Activated CD4-positive, alpha-beta T cell treated with anti-CD3 and anti-CD28 coated beads, Interleukin-2, amount 10 ng/mL, durations not matched to agents 7 days and 5 days (primary cell): ENCODE measurements at regions not wholly inside any gene's neighbourhood (a gene's known extent, or its start where the extent isn't known, plus 50 kb on each side); places are given as distances from the start of the nearest gene placed in this dataset.

ENCODE experiments used
- CTCF ChIA-PET: fragments of 350-600 bp; sonication (Branson Sonifier 250); formaldehyde crosslinking; loops from one replicate; lab custom pipeline; 2021; ENCODE audit warnings: antibody characterized with exemption; lab: Charles Lee
- POLR2A ChIA-PET: fragments of 350-600 bp; sonication (Branson Sonifier 250); formaldehyde crosslinking; loops from one replicate; lab custom pipeline; 2021; ENCODE audit warnings: antibody characterized with exemption; lab: Charles Lee
- DNase-seq: peaks from one replicate; pipeline ENCODE4 v3.0.0-alpha.2; 2020
- H3K27ac Mint-ChIP-seq: one replicate; pipeline ENCODE4 v1.8.0; 2021; ENCODE audit warnings: mild to moderate bottlenecking, moderate library complexity, mixed read lengths
- H3K27me3 Mint-ChIP-seq: one replicate; pipeline ENCODE4 v1.8.0; 2021; ENCODE audit warnings: mixed read lengths
- H3K36me3 Mint-ChIP-seq: one replicate; pipeline ENCODE4 v1.8.0; 2021; ENCODE audit warnings: low read depth, mixed read lengths
- H3K4me1 Mint-ChIP-seq: one replicate; pipeline ENCODE4 v1.8.0; 2021; ENCODE audit warnings: mixed read lengths
- H3K4me3 Mint-ChIP-seq: one replicate; pipeline ENCODE4 v1.8.0; 2021; ENCODE audit warnings: mild to moderate bottlenecking, moderate library complexity, mixed read lengths
- H3K9me3 Mint-ChIP-seq: one replicate; pipeline ENCODE4 v1.8.0; 2021; ENCODE audit warnings: mixed read lengths

- H3K36me3 Mint-ChIP-seq, result peaks cover 2% of the 10 kb centered on the region
- no peak for DNase-seq
- H3K27me3 Mint-ChIP-seq, result peaks cover 38% of the 10 kb centered on the region
- no peak overlapping the region for H3K4me3 Mint-ChIP-seq
- ChIA-PET POLR2A (no interaction called here), CTCF (interaction anchor here (0.5 to 1.5 kb wide), 4 partner anchors 9 to 381 kb away, joined by 3 to 6 read pairs (median 4); no protein-coding TSS in a partner anchor)
- H3K9me3 Mint-ChIP-seq, result no peaks in the 10 kb centered on the region
- no peak overlapping the region for H3K27ac Mint-ChIP-seq
- H3K4me1 Mint-ChIP-seq, result peaks cover 19% of the 10 kb centered on the region
These were observed 51.0 kb upstream of the PSD2 start for GRCh38 chr5:139744471-139745131.

GRCh38 chr5:139745132-139745799, 50.3 kb upstream of the PSD2 start:
- no peak overlapping the region for H3K4me3 Mint-ChIP-seq
- POLR2A ChIA-PET, result no interaction called here
- H3K27me3 Mint-ChIP-seq, result peaks cover 41% of the 10 kb centered on the region
- peaks cover 2% of the 10 kb centered on the region for H3K36me3 Mint-ChIP-seq
- CTCF ChIA-PET, result interaction anchor here (0.5 to 2.0 kb wide), 4 partner anchors 15 to 382 kb away, joined by 3 to 6 read pairs (median 5); no protein-coding TSS in a partner anchor
- H3K9me3 Mint-ChIP-seq, result no peaks in the 10 kb centered on the region
- H3K27ac Mint-ChIP-seq, result no peak overlapping the region
- DNase-seq, result no peak
- H3K4me1 Mint-ChIP-seq, result peaks cover 19% of the 10 kb centered on the region

GRCh38 chr5:139745800-139746690, 49.6 kb upstream of the PSD2 start:
- no peaks in the 10 kb centered on the region for H3K9me3 Mint-ChIP-seq
- CTCF ChIA-PET, result interaction anchor here (1.0 to 2.0 kb wide), 4 partner anchors 16 to 324 kb away, joined by 3 to 6 read pairs (median 3); no protein-coding TSS in a partner anchor
- peaks cover 48% of the 10 kb centered on the region for H3K27me3 Mint-ChIP-seq
- DNase-seq, result peak; percentile 24
- no peak overlapping the region for H3K27ac Mint-ChIP-seq
- peaks cover 2% of the 10 kb centered on the region for H3K36me3 Mint-ChIP-seq
- peak overlapping the region; percentile 21 for H3K4me3 Mint-ChIP-seq
- H3K4me1 Mint-ChIP-seq, result peaks cover 19% of the 10 kb centered on the region
- POLR2A ChIA-PET, result no interaction called here
